ENCODE measurements at regions not wholly inside any gene's neighbourhood (a gene's known extent, or its start where the extent isn't known, plus 50 kb on each side); places are given as distances from the start of the nearest gene placed in this dataset.
"Not testable (repeated sequence)": the region's sequence is repeated elsewhere in the genome, so short reads cannot be mapped to it uniquely, and the experiment has no call there.

- DNase-seq, result no peak
- in situ Hi-C loops (cut with HindIII; ENCODE audit: low pct_ligation_motif_present, low sequenced_read_pairs), result no loop called here
- no peaks in the 10 kb centered on the region for H3K27me3 ChIP-seq (replicated peaks)
- no peak for TF ChIP-seq CTCF (IDR thresholded peaks at IDR 0.05; ENCODE audit: low read depth, low read length, missing control alignments)
- H3K4me3 ChIP-seq (ENCODE audit: low read depth, low read length), result no peak overlapping the region
- H3K36me3 ChIP-seq (replicated peaks), result no peaks in the 10 kb centered on the region
- no peak overlapping the region for H3K27ac ChIP-seq
Measured at GRCh38 chr15:54779271-54779670, 417.5 kb downstream of the RSL24D1 start.

DNA sequence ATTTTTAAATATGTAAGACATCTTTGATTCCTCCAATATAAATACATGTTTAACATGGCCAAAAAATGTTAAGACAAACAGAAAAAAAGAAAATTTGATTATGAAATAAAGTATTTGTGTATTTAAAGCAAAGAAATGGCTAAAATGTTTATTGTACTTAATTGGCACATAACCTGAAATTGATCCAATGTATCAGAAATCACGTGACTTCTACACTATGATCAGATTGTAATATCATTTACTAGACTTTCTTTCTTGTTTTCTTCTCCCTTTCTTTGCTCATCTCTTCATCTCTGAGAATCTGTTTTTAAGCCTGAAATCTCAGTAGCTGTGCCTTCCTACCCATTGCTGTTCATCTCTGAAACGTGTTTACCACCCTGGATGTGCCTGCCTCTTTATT is 420.3 kb downstream of the RSL24D1 start:
- Histone ChIP-seq H3K36me3 (replicated peaks) (no peaks in the 10 kb centered on the region), H3K4me3 (ENCODE audit: low read depth, low read length) (no peak overlapping the region), H3K27me3 (replicated peaks) (no peaks in the 10 kb centered on the region), H3K27ac (no peak overlapping the region)
- no peak for TF ChIP-seq CTCF (IDR thresholded peaks at IDR 0.05; ENCODE audit: low read depth, low read length, missing control alignments)
- DNase-seq, result no peak
- in situ Hi-C loops (cut with HindIII; ENCODE audit: low pct_ligation_motif_present, low sequenced_read_pairs), result no loop called here

DNA sequence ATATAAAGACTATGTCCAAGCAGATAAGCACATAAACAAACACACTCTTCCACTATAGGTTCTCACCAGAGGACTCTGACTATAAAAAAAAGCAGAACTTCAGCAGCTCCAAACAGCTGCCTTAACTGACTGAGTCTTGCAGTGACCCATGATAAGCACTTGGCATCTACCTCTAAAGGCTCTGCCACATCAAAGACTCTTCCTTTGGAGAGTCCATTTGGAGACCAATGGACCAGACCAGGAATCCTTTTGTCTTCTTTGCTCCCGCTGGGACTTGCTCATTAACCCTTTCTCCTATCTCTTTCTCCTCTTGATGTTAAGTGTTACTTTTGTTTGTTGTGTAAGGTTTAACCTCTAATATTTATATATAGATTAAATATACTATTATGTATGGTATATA is 424.1 kb downstream of the RSL24D1 start:
- H3K27me3 ChIP-seq (replicated peaks), result no peaks in the 10 kb centered on the region
- in situ Hi-C loops (cut with HindIII; ENCODE audit: low pct_ligation_motif_present, low sequenced_read_pairs), result no loop called here
- no peak for TF ChIP-seq CTCF (IDR thresholded peaks at IDR 0.05; ENCODE audit: low read depth, low read length, missing control alignments)
- no peak for DNase-seq
- no peak overlapping the region for H3K27ac ChIP-seq
- H3K4me3 ChIP-seq (ENCODE audit: low read depth, low read length), result no peak overlapping the region
- H3K36me3 ChIP-seq (replicated peaks), result no peaks in the 10 kb centered on the region

- H3K27me3 ChIP-seq (replicated peaks); DNase-seq; H3K27ac ChIP-seq; in situ Hi-C loops (cut with HindIII; ENCODE audit: low pct_ligation_motif_present, low sequenced_read_pairs); H3K4me3 ChIP-seq (ENCODE audit: low read depth, low read length); H3K36me3 ChIP-seq (replicated peaks): not testable (repeated sequence)
Measured at GRCh38 chr15:54749461-54749860, 447.3 kb downstream of the RSL24D1 start.

DNA sequence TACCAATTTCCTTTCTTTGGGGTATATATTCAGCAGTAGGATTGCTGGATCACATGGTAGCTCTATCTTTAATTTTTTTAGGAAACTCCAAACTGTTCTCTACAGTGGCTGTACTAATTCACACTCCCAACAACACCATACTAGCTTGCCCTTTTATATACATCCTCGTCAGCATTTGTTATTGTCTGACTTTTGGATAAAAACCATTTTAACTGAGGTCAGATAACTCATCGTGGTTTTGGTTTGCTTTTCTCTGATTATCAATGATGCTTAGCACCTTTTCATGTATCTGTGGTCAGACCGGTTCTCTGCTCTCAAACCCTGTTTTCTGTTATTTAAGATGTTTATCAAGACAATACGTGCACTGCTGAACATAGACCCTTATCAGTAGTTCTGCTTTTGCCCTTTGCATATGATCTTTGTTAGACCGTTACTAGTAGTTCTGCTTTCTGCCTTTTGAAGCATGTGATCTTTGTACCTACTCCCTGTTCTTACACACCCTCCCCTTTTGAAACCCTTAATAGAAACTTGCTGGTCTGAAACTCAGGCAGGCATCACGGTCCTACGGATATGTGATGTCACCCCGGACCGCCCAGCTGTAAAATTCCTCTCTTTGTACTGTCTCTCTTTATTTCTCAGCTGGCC is 474.3 kb downstream of the RSL24D1 start:
- no peak for TF ChIP-seq CTCF (IDR thresholded peaks at IDR 0.05; ENCODE audit: low read depth, low read length, missing control alignments)
- in situ Hi-C loops (cut with HindIII; ENCODE audit: low pct_ligation_motif_present, low sequenced_read_pairs), result no loop called here
- H3K4me3 ChIP-seq (ENCODE audit: low read depth, low read length), result no peak overlapping the region

GRCh38 chr15:54719325-54719724 is 477.4 kb downstream of the RSL24D1 start:
- Histone ChIP-seq H3K27me3 (replicated peaks) (no peaks in the 10 kb centered on the region), H3K36me3 (replicated peaks) (no peaks in the 10 kb centered on the region), H3K4me3 (ENCODE audit: low read depth, low read length) (no peak overlapping the region), H3K27ac (no peak overlapping the region)
- no peak for TF ChIP-seq CTCF (IDR thresholded peaks at IDR 0.05; ENCODE audit: low read depth, low read length, missing control alignments)
- no peak for DNase-seq
- in situ Hi-C loops (cut with HindIII; ENCODE audit: low pct_ligation_motif_present, low sequenced_read_pairs), result no loop called here

More for the DNA sequence above, 474.3 kb downstream of the RSL24D1 start:
- DNase-seq, result no peak
- Histone ChIP-seq H3K27ac (no peak overlapping the region), H3K36me3 (replicated peaks) (no peaks in the 10 kb centered on the region), H3K27me3 (replicated peaks) (no peaks in the 10 kb centered on the region)
